ENCODE measurements at regions not wholly inside any gene's neighbourhood (a gene's known extent, or its start where the extent isn't known, plus 50 kb on each side); places are given as distances from the start of the nearest gene placed in this dataset.

- peaks cover 0 to 29% (median 10%) of the 10 kb centered on the region in 11 donors for H3K9me3 ChIP-seq
- H3K27me3 ChIP-seq, result no peaks in the 10 kb centered on the region
- TF ChIP-seq CTCF (IDR thresholded peaks at IDR 0.05), result no peak
Measured at GRCh38 chr11:106233191-106233590, 155.7 kb downstream of the AASDHPPT start.

GRCh38 chr11:106234794-106235193, 157.3 kb downstream of the AASDHPPT start:
- ATAC-seq, result no peak
- intact Hi-C loops (cut with DNase I), result loop anchor here in 1 of 10 donors (5.0 kb wide), 1 partner anchor 803 kb away; no protein-coding TSS in a partner anchor
- WGBS, 2 donors, result 75 to 81% methylated on average over 3 of the region's 3 CpGs

More at GRCh38 chr11:106233191-106233590, 155.7 kb downstream of the AASDHPPT start:
- Histone ChIP-seq H3K4me1 (no peaks in the 10 kb centered on the region), H3K4me3 (no peak overlapping the region), H3K27ac (no peak overlapping the region), H3K36me3 (no peaks in the 10 kb centered on the region)
- WGBS, 2 donors, result 85 to 93% methylated on average over 1 of the region's 1 CpG
- DNase-seq (no peak), ATAC-seq (no peak)
- intact Hi-C loops (cut with DNase I), result loop anchor here in 1 of 10 donors (5.0 kb wide), 1 partner anchor 804 kb away; no protein-coding TSS in a partner anchor

GRCh38 chr11:106236295-106236694, 158.8 kb downstream of the AASDHPPT start:
- H3K4me1 ChIP-seq, result no peaks in the 10 kb centered on the region
- no peaks in the 10 kb centered on the region for H3K36me3 ChIP-seq
- H3K27me3 ChIP-seq, result no peaks in the 10 kb centered on the region
- 95 to 96% methylated on average over 2 of the region's 2 CpGs for WGBS, 2 donors
- no peak overlapping the region for H3K4me3 ChIP-seq
- intact Hi-C loops (cut with DNase I), result no loop called here
- DNase-seq (no peak), ATAC-seq (no peak)
- TF ChIP-seq CTCF (IDR thresholded peaks at IDR 0.05), result no peak
- H3K27ac ChIP-seq, result no peak overlapping the region
- peaks cover 0 to 4% (median 0%) of the 10 kb centered on the region in 11 donors for H3K9me3 ChIP-seq

More at GRCh38 chr11:106234794-106235193, 157.3 kb downstream of the AASDHPPT start:
- H3K27me3 ChIP-seq, result no peaks in the 10 kb centered on the region
- no peak overlapping the region for H3K27ac ChIP-seq
- H3K4me3 ChIP-seq, result no peak overlapping the region
- no peak for TF ChIP-seq CTCF (IDR thresholded peaks at IDR 0.05)
- no peaks in the 10 kb centered on the region for H3K4me1 ChIP-seq
- peaks cover 0 to 19% (median 10%) of the 10 kb centered on the region in 11 donors for H3K9me3 ChIP-seq
- DNase-seq, result no peak
- no peaks in the 10 kb centered on the region for H3K36me3 ChIP-seq

- Histone ChIP-seq H3K36me3 (no peaks in the 10 kb centered on the region), H3K27ac (no peak overlapping the region), H3K4me1 (no peaks in the 10 kb centered on the region), H3K4me3 (no peak overlapping the region), H3K27me3 (no peaks in the 10 kb centered on the region), H3K9me3 (no peaks in the 10 kb centered on the region)
- WGBS, 2 donors, result 82 to 87% methylated on average over 1 of the region's 1 CpG
- DNase-seq (no peak), ATAC-seq (no peak)
- no peak for TF ChIP-seq CTCF (IDR thresholded peaks at IDR 0.05)
- intact Hi-C loops (cut with DNase I), result no loop called here
Measured at GRCh38 chr11:106238704-106239360, 161.4 kb downstream of the AASDHPPT start.
